Stimulated activated CD8-positive, alpha-beta memory T cell treated with anti-CD3 and anti-CD28 coated beads, Interleukin-7, amount 100 ng/mL, for 24 hours (primary cell): ENCODE measurements at regions not wholly inside any gene's neighbourhood (a gene's known extent, or its start where the extent isn't known, plus 50 kb on each side); places are given as distances from the start of the nearest gene placed in this dataset.
"Not testable (repeated sequence)": the region's sequence is repeated elsewhere in the genome, so short reads cannot be mapped to it uniquely, and the experiment has no call there.

Source experiments
- DNase-seq: peaks from one replicate; pipeline ENCODE4 v3.0.0-alpha.2; 2020; ENCODE audit warnings: low read depth

GRCh38 chr2:195457873-195458272 is 199.2 kb upstream of the SLC39A10 start:
- no peak for DNase-seq

- no peak for DNase-seq
Measured at GRCh38 chr2:195456771-195457170, 200.3 kb upstream of the SLC39A10 start.

- no peak for DNase-seq
Measured at GRCh38 chr2:195451160-195451559, 205.9 kb upstream of the SLC39A10 start.

- no peak for DNase-seq
Measured at GRCh38 chr2:195450552-195451113, 206.4 kb upstream of the SLC39A10 start.

- DNase-seq: no peak
Measured at GRCh38 chr2:195447323-195447975, 209.6 kb upstream of the SLC39A10 start.

- DNase-seq: no peak
Measured at GRCh38 chr2:195445639-195446038, 211.4 kb upstream of the SLC39A10 start.

GRCh38 chr2:195443926-195444325 is 213.1 kb upstream of the SLC39A10 start:
- no peak for DNase-seq

GRCh38 chr2:195442458-195443175 is 214.4 kb upstream of the SLC39A10 start:
- no peak for DNase-seq

GRCh38 chr2:195438692-195439091 is 218.3 kb upstream of the SLC39A10 start:
- DNase-seq: no peak

GRCh38 chr2:195437521-195437920 is 219.5 kb upstream of the SLC39A10 start:
- DNase-seq: no peak

- no peak for DNase-seq
Measured at GRCh38 chr2:195434346-195434745, 222.7 kb upstream of the SLC39A10 start.

- not testable (repeated sequence) for DNase-seq
Measured at GRCh38 chr2:195433729-195434128, 223.3 kb upstream of the SLC39A10 start.

- no peak for DNase-seq
Measured at GRCh38 chr2:195428673-195429072, 228.4 kb upstream of the SLC39A10 start.

- no peak for DNase-seq
Measured at GRCh38 chr2:195425328-195425727, 231.7 kb upstream of the SLC39A10 start.

GRCh38 chr2:195419033-195419432 is 238.0 kb upstream of the SLC39A10 start:
- DNase-seq: no peak

GRCh38 chr2:195414537-195415100 is 242.4 kb upstream of the SLC39A10 start:
- DNase-seq: no peak

- DNase-seq: no peak
Measured at GRCh38 chr2:195413944-195414343, 243.1 kb upstream of the SLC39A10 start.

GRCh38 chr2:195413422-195413821 is 243.6 kb upstream of the SLC39A10 start:
- no peak for DNase-seq

GRCh38 chr2:195411219-195411687 is 245.8 kb upstream of the SLC39A10 start:
- DNase-seq: no peak

GRCh38 chr2:195410074-195410671 is 246.9 kb upstream of the SLC39A10 start:
- DNase-seq: no peak

- no peak for DNase-seq
Measured at GRCh38 chr2:195408811-195409210, 248.2 kb upstream of the SLC39A10 start.

- no peak for DNase-seq
Measured at GRCh38 chr2:195408196-195408595, 248.8 kb upstream of the SLC39A10 start.

GRCh38 chr2:195407783-195408182 is 249.2 kb upstream of the SLC39A10 start:
- DNase-seq: no peak
